ENCODE measurements at regions not wholly inside any gene's neighbourhood (a gene's known extent, or its start where the extent isn't known, plus 50 kb on each side); places are given as distances from the start of the nearest gene placed in this dataset.

DNA sequence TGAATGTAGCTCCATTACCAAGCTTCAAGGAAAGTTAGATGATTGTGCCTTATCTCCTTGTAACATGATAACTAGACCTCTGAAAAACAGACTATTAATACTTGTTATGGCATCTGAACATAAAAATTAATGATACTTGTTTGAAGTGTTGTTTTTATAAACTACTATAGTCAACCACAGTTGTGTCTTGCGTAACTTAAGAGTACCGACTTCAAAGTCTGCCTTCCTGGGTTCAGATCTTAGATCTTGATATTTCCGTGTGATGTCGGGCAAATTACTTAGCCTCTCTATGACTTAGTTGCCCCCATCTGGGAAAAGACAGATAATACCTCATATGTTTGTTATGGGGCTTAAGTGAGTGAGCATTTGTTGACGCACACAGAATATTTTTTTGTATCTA lies 906.5 kb downstream of the JRKL start:
- Histone ChIP-seq H4K20me1 (replicated peaks; ENCODE audit: control insufficient read depth, insufficient read depth, low read length) (no peaks in the 10 kb centered on the region), H3K4me2 (ENCODE audit: insufficient read depth, low read length) (no peak overlapping the region), H3K9me3 (replicated peaks; ENCODE audit: control insufficient read depth, insufficient read depth, low read depth, low read length) (no peaks in the 10 kb centered on the region), H2AFZ (ENCODE audit: low read depth, low read length) (no peak overlapping the region), H3K4me3 (no peak overlapping the region), H3K36me3 (ENCODE audit: control insufficient read depth, insufficient read depth, low read length) (no peaks in the 10 kb centered on the region), H3K9me1 (ENCODE audit: control insufficient read depth, insufficient read depth, low read length) (no peaks in the 10 kb centered on the region), H3K9ac (ENCODE audit: insufficient read depth in 1 of 2, low read depth in 2 of 2, low read length in 2 of 2) (no peak overlapping the region), H3K27ac (ENCODE audit: extremely low read depth, low read depth, low read length) (no peak overlapping the region), H3K4me1 (replicated peaks in 1 of 2; ENCODE audit: control insufficient read depth in 2 of 2, insufficient read depth in 2 of 2, low read length in 2 of 2) (no peaks in the 10 kb centered on the region), H3K79me2 (ENCODE audit: control insufficient read depth, insufficient read depth, low read length) (no peaks in the 10 kb centered on the region), H3K27me3 (ENCODE audit: control insufficient read depth in 2 of 2, insufficient read depth in 2 of 2, low read length in 2 of 2) (no peaks in the 10 kb centered on the region)
- no peak for ATAC-seq
- DNase-seq (ENCODE audit: extremely low read depth in 1 of 4, low spot score in 3 of 4): no peak
- 1% methylated on average over 5 of the region's 5 CpGs for WGBS (ENCODE audit: insufficient coverage, low coverage, missing lambda C conversion rate)
- ChIA-PET CTCF (ENCODE audit: low intra/inter-chr PET ratio) (no interaction called here), POLR2A (no interaction called here)
- intact Hi-C loops (cut with micrococcal nuclease) (no loop called here), in situ Hi-C loops (cut with MboI) (loop anchor here (25.0 kb wide), 1 partner anchor 834 kb away; no protein-coding TSS in a partner anchor)
- TF ChIP-seq, protein P1, sequence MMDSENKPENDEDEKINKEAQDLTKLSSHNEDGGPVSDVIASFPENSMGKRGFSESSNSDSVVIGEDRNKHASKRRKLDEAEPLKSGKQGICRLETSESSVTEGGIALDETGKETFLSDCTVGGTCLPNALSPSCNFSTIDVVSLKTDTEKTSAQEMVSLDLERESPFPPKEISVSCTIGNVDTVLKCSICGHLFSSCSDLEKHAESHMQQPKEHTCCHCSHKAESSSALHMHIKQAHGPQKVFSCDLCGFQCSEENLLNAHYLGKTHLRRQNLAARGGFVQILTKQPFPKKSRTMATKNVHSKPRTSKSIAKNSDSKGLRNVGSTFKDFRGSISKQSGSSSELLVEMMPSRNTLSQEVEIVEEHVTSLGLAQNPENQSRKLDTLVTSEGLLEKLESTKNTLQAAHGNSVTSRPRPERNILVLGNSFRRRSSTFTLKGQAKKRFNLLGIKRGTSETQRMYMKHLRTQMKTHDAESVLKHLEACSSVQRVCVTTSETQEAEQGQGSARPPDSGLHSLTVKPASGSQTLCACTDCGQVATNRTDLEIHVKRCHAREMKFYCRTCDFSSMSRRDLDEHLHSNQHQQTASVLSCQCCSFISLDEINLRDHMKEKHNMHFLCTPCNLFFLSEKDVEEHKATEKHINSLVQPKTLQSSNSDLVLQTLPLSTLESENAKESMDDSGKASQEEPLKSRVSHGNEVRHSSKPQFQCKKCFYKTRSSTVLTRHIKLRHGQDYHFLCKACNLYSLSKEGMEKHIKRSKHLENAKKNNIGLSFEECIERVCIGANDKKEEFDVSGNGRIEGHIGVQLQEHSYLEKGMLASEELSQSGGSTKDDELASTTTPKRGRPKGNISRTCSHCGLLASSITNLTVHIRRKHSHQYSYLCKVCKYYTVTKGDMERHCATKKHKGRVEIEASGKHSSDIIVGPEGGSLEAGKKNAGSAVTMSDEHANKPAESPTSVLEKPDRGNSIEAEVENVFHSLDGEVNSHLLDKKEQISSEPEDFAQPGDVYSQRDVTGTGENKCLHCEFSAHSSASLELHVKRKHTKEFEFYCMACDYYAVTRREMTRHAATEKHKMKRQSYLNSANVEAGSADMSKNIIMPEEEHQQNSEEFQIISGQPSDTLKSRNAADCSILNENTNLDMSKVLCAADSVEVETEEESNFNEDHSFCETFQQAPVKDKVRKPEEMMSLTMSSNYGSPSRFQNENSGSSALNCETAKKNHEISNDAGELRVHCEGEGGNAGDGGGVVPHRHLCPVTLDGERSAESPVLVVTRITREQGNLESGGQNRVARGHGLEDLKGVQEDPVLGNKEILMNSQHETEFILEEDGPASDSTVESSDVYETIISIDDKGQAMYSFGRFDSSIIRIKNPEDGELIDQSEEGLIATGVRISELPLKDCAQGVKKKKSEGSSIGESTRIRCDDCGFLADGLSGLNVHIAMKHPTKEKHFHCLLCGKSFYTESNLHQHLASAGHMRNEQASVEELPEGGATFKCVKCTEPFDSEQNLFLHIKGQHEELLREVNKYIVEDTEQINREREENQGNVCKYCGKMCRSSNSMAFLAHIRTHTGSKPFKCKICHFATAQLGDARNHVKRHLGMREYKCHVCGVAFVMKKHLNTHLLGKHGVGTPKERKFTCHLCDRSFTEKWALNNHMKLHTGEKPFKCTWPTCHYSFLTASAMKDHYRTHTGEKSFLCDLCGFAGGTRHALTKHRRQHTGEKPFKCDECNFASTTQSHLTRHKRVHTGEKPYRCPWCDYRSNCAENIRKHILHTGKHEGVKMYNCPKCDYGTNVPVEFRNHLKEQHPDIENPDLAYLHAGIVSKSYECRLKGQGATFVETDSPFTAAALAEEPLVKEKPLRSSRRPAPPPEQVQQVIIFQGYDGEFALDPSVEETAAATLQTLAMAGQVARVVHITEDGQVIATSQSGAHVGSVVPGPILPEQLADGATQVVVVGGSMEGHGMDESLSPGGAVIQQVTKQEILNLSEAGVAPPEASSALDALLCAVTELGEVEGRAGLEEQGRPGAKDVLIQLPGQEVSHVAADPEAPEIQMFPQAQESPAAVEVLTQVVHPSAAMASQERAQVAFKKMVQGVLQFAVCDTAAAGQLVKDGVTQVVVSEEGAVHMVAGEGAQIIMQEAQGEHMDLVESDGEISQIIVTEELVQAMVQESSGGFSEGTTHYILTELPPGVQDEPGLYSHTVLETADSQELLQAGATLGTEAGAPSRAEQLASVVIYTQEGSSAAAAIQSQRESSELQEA (IDR thresholded peaks at IDR 0.05; ENCODE audit: low read depth): no peak
- TF ChIP-seq ZNF830 (CRISPR knock-in tag; IDR thresholded peaks at IDR 0.05) (no peak), ZBTB1 (CRISPR knock-in tag; IDR thresholded peaks at IDR 0.05; ENCODE audit: borderline replicate concordance, low read depth) (no peak), NCOR1 (IDR thresholded peaks at IDR 0.05) (no peak)
- TF ChIP-seq, protein P2, sequence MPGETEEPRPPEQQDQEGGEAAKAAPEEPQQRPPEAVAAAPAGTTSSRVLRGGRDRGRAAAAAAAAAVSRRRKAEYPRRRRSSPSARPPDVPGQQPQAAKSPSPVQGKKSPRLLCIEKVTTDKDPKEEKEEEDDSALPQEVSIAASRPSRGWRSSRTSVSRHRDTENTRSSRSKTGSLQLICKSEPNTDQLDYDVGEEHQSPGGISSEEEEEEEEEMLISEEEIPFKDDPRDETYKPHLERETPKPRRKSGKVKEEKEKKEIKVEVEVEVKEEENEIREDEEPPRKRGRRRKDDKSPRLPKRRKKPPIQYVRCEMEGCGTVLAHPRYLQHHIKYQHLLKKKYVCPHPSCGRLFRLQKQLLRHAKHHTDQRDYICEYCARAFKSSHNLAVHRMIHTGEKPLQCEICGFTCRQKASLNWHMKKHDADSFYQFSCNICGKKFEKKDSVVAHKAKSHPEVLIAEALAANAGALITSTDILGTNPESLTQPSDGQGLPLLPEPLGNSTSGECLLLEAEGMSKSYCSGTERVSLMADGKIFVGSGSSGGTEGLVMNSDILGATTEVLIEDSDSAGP (CRISPR knock-in tag; IDR thresholded peaks at IDR 0.05): no peak
- TF ChIP-seq, protein P3, sequence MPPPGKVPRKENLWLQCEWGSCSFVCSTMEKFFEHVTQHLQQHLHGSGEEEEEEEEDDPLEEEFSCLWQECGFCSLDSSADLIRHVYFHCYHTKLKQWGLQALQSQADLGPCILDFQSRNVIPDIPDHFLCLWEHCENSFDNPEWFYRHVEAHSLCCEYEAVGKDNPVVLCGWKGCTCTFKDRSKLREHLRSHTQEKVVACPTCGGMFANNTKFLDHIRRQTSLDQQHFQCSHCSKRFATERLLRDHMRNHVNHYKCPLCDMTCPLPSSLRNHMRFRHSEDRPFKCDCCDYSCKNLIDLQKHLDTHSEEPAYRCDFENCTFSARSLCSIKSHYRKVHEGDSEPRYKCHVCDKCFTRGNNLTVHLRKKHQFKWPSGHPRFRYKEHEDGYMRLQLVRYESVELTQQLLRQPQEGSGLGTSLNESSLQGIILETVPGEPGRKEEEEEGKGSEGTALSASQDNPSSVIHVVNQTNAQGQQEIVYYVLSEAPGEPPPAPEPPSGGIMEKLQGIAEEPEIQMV (tag; conservative IDR thresholded peaks at IDR 0.05; ENCODE audit: low read depth): no peak
- TF ChIP-seq, protein P4, sequence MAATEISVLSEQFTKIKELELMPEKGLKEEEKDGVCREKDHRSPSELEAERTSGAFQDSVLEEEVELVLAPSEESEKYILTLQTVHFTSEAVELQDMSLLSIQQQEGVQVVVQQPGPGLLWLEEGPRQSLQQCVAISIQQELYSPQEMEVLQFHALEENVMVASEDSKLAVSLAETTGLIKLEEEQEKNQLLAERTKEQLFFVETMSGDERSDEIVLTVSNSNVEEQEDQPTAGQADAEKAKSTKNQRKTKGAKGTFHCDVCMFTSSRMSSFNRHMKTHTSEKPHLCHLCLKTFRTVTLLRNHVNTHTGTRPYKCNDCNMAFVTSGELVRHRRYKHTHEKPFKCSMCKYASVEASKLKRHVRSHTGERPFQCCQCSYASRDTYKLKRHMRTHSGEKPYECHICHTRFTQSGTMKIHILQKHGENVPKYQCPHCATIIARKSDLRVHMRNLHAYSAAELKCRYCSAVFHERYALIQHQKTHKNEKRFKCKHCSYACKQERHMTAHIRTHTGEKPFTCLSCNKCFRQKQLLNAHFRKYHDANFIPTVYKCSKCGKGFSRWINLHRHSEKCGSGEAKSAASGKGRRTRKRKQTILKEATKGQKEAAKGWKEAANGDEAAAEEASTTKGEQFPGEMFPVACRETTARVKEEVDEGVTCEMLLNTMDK (IDR thresholded peaks at IDR 0.05; ENCODE audit: borderline replicate concordance, insufficient read depth, low read depth, low read length, poor library complexity, severe bottlenecking): no peak
- no peak for FAIRE-seq
- no TSS peak for BruUV-seq (replicated peaks)

All from K562 (cell line).